H1 (cell line): ENCODE measurements at regions not wholly inside any gene's neighbourhood (a gene's known extent, or its start where the extent isn't known, plus 50 kb on each side); places are given as distances from the start of the nearest gene placed in this dataset.

Experiments
- CTCF ChIA-PET: fragments of 300-600 bp; sonication (Branson Sonifier 250); formaldehyde crosslinking; loops from one replicate; lab custom pipeline; 2021; ENCODE audit not compliant: partially characterized antibody; lab: Charles Lee
- POLR2A ChIA-PET: fragments of 300-600 bp; sonication (Branson Sonifier 250); formaldehyde crosslinking; loops from one replicate; lab custom pipeline; 2021; ENCODE audit warnings: inconsistent platforms; ENCODE audit not compliant: partially characterized antibody; lab: Charles Lee
- DNase-seq, 2 experiments: peaks; one replicate each; pipeline versions ENCODE4 v3.0.0 to v3.0.0-alpha.2; 2010 to 2022; ENCODE audit warnings: low spot score in 2 of 2, low read depth in 1 of 2, mixed read lengths in 1 of 2
- FAIRE-seq: peaks from 2 replicates; lab custom pipeline; 2011; peaks lifted over from hg19 to GRCh38; lab: Jason Lieb, UNC
- H2AFZ ChIP-seq: 2 replicates; pipeline ENCODE4 v1.8.1; 2012; ENCODE audit warnings: low read length, inconsistent platforms
- H2AK5ac ChIP-seq: 2 replicates; pipeline ENCODE4 v1.6.1; 2013; ENCODE audit warnings: low read depth, low read length
- H2BK120ac ChIP-seq: replicated peaks from 2 replicates; pipeline ENCODE3; 2013; ENCODE audit warnings: low read depth, low read length, inconsistent platforms
- H2BK12ac ChIP-seq: 2 replicates; pipeline ENCODE4 v1.6.1; 2013; ENCODE audit warnings: low read depth, low read length
- H2BK15ac ChIP-seq: 2 replicates; pipeline ENCODE4 v1.6.1; 2013; ENCODE audit warnings: low read length
- H2BK20ac ChIP-seq: 2 replicates; pipeline ENCODE4 v1.6.1; 2013; ENCODE audit warnings: low read length
- H2BK5ac ChIP-seq: 2 replicates; pipeline ENCODE4 v1.6.1; 2013; ENCODE audit warnings: low read depth, low read length
- H3K14ac ChIP-seq: 2 replicates; pipeline ENCODE4 v1.6.1; 2013; ENCODE audit warnings: inconsistent platforms; ENCODE audit not compliant: insufficient read length
- H3K18ac ChIP-seq: 2 replicates; pipeline ENCODE4 v1.6.1; 2013; ENCODE audit warnings: low read length; ENCODE audit errors: extremely low read depth
- H3K23ac ChIP-seq: 2 replicates; pipeline ENCODE4 v1.6.1; 2013; ENCODE audit warnings: inconsistent platforms; ENCODE audit not compliant: insufficient read length
- H3K23me2 ChIP-seq: 2 replicates; pipeline ENCODE4 v1.6.1; 2013; ENCODE audit warnings: low read depth, low read length
- H3K27ac ChIP-seq: 2 replicates; pipeline ENCODE4 v1.6.1; 2011; ENCODE audit warnings: low read depth, low read length, inconsistent platforms
- H3K27me3 ChIP-seq, 4 experiments: replicated peaks in 1 of 4; 1 replicate in 1 of 4; 2 replicates in 3 of 4; pipeline versions ENCODE4 v1.6.1 to v1.8.1; 2011 to 2013; ENCODE audit warnings: low read length in 3 of 4, mild to moderate bottlenecking in 3 of 4, inconsistent platforms in 2 of 4, mixed read lengths in 2 of 4, moderate library complexity in 1 of 4; ENCODE audit not compliant: control insufficient read depth in 3 of 4, insufficient read depth in 3 of 4; ENCODE audit errors: extremely low read depth in 1 of 4
- H3K36me3 ChIP-seq, 4 experiments: 2 replicates each; pipeline versions ENCODE4 v1.6.1 to v1.8.1; 2011 to 2013; ENCODE audit warnings: mild to moderate bottlenecking in 4 of 4, low read length in 3 of 4, moderate library complexity in 2 of 4, control low read depth in 1 of 4, inconsistent platforms in 1 of 4; ENCODE audit not compliant: insufficient read depth in 4 of 4, control insufficient read depth in 2 of 4
- H3K4ac ChIP-seq: replicated peaks from 2 replicates; pipeline ENCODE3; 2013; ENCODE audit warnings: low read length, low read depth, mixed read lengths, inconsistent platforms; ENCODE audit not compliant: insufficient read length
- H3K4me1 ChIP-seq, 4 experiments: replicated peaks in 1 of 4; 1 replicate in 1 of 4; 2 replicates in 3 of 4; pipeline versions ENCODE4 v1.6.1 to v1.8.1; 2011 to 2013; ENCODE audit warnings: low read length in 3 of 4, inconsistent platforms in 2 of 4, mixed read lengths in 1 of 4; ENCODE audit not compliant: insufficient read depth in 4 of 4, control insufficient read depth in 3 of 4
- H3K4me2 ChIP-seq, 2 experiments: 2 replicates each; pipeline versions ENCODE4 v1.6.1 to v1.8.1; 2011 to 2013; ENCODE audit warnings: low read depth in 2 of 2, low read length in 2 of 2, control low read depth in 1 of 2, inconsistent platforms in 1 of 2, mild to moderate bottlenecking in 1 of 2; ENCODE audit not compliant: insufficient read depth in 1 of 2
- H3K4me3 ChIP-seq, 4 experiments: fragments of 200-600, 300-600 bp in 1 of 4; sonication (generic), shearing (Covaris generic), sonication (Bioruptor Twin) in 1 of 4; 2 replicates each; pipeline versions ENCODE4 v1.5.1 to v1.8.1; 2011 to 2016; ENCODE audit warnings: low read length in 4 of 4, low read depth in 3 of 4, control low read depth in 2 of 4, inconsistent platforms in 2 of 4, mild to moderate bottlenecking in 2 of 4, mixed read lengths in 1 of 4, moderate library complexity in 1 of 4; ENCODE audit not compliant: insufficient read depth in 2 of 4; ENCODE audit errors: extremely low read depth in 1 of 4
- H3K56ac ChIP-seq: replicated peaks from 2 replicates; pipeline ENCODE3; 2013; ENCODE audit warnings: low read depth, mild to moderate bottlenecking, mixed read lengths, low read length, inconsistent platforms; ENCODE audit not compliant: insufficient read length
- H3K79me1 ChIP-seq: 2 replicates; pipeline ENCODE4 v1.6.1; 2013; ENCODE audit warnings: low read depth, low read length, control low read depth
- H3K79me2 ChIP-seq, 2 experiments: 2 replicates each; pipeline versions ENCODE4 v1.6.1 to v1.8.1; 2012 to 2013; ENCODE audit warnings: low read length in 2 of 2, mild to moderate bottlenecking in 2 of 2, inconsistent platforms in 1 of 2; ENCODE audit not compliant: insufficient read depth in 2 of 2, control insufficient read depth in 1 of 2
- H3K9ac ChIP-seq, 4 experiments: replicated peaks in 1 of 4; 1 replicate in 1 of 4; 2 replicates in 3 of 4; pipeline versions ENCODE4 v1.6.1 to v1.8.1; 2011 to 2013; ENCODE audit warnings: low read depth in 3 of 4, low read length in 3 of 4, control low read depth in 2 of 4, mild to moderate bottlenecking in 2 of 4, moderate library complexity in 2 of 4, inconsistent platforms in 1 of 4; ENCODE audit errors: extremely low read depth in 1 of 4
- H3K9me3 ChIP-seq, 2 experiments: 2 replicates each; pipeline versions ENCODE4 v1.6.1 to v1.8.1; 2012 to 2013; ENCODE audit warnings: mild to moderate bottlenecking in 2 of 2, moderate library complexity in 2 of 2, control low read depth in 1 of 2, inconsistent platforms in 1 of 2, low read depth in 1 of 2, low read length in 1 of 2, mixed read lengths in 1 of 2; ENCODE audit not compliant: insufficient read depth in 2 of 2
- H4K20me1 ChIP-seq, 2 experiments: replicated peaks in 1 of 2; 2 replicates each; pipeline versions ENCODE3 to v1.8.1; 2011 to 2013; ENCODE audit warnings: inconsistent platforms in 2 of 2, low read length in 2 of 2, mild to moderate bottlenecking in 1 of 2; ENCODE audit not compliant: insufficient read depth in 2 of 2, control insufficient read depth in 1 of 2
- H4K5ac ChIP-seq: 2 replicates; pipeline ENCODE4 v1.6.1; 2013; ENCODE audit warnings: low read length, low read depth, mixed read lengths, inconsistent platforms; ENCODE audit not compliant: insufficient read length
- H4K8ac ChIP-seq: 2 replicates; pipeline ENCODE4 v1.8.0; 2013; ENCODE audit warnings: mild to moderate bottlenecking, moderate library complexity, low read length, inconsistent platforms; ENCODE audit not compliant: insufficient read depth; ENCODE audit errors: extremely low read depth
- H4K91ac ChIP-seq: replicated peaks from 2 replicates; pipeline ENCODE3; 2013; ENCODE audit warnings: low read length, mixed read lengths, inconsistent platforms; ENCODE audit not compliant: insufficient read length
- ASH2L ChIP-seq: fragments of 200-600, 300-600 bp; sonication (generic); IDR thresholded peaks from one replicate; pipeline ENCODE4 v1.7.1; 2017; ENCODE audit warnings: low read length
- CEBPB ChIP-seq: IDR thresholded peaks from 2 replicates; pipeline ENCODE4 v1.6.1; 2012; ENCODE audit warnings: low read depth, low read length
- EGR1 ChIP-seq: IDR thresholded peaks from 2 replicates; pipeline ENCODE4 v1.6.1; 2011; ENCODE audit warnings: low read depth, low read length, borderline replicate concordance
- HDAC6 ChIP-seq: IDR thresholded peaks from one replicate; pipeline ENCODE4 v1.7.1; 2012; ENCODE audit warnings: low read depth, mild to moderate bottlenecking, inconsistent platforms, low read length, moderate library complexity
- JUND ChIP-seq: IDR thresholded peaks from 2 replicates; pipeline ENCODE4 v1.6.1; 2011; ENCODE audit warnings: mild to moderate bottlenecking, improper control_type of control experiment, low read length
- KDM5A ChIP-seq: fragments of 200-600 bp; IDR thresholded peaks from 2 replicates; pipeline ENCODE4 v1.7.1; 2012; ENCODE audit warnings: mild to moderate bottlenecking, low read length, inconsistent platforms, mixed read lengths
- PHF8 ChIP-seq: fragments of 200-600 bp; sonication (generic); conservative IDR thresholded peaks from 2 replicates; pipeline ENCODE4 v1.7.1; 2012; ENCODE audit warnings: low read depth, mild to moderate bottlenecking, inconsistent platforms, low read length, moderate library complexity
- SIN3A ChIP-seq, 2 experiments: IDR thresholded peaks in 1 of 2; conservative IDR thresholded peaks in 1 of 2; 2 replicates each; pipeline ENCODE4 v1.6.1; 2011 to 2012; ENCODE audit warnings: low read length in 2 of 2, improper control_type of control experiment in 1 of 2, low read depth in 1 of 2, mild to moderate bottlenecking in 1 of 2
- SIX5 ChIP-seq: IDR thresholded peaks from 2 replicates; pipeline ENCODE4 v1.6.1; 2011; ENCODE audit warnings: mild to moderate bottlenecking, low read depth, low read length
- SP2 ChIP-seq: IDR thresholded peaks from 2 replicates; pipeline ENCODE4 v1.6.1; 2012; ENCODE audit warnings: mild to moderate bottlenecking, low read length, inconsistent platforms
- TAF7 ChIP-seq: optimal IDR thresholded peaks from 2 replicates; pipeline ENCODE3; 2011; ENCODE audit warnings: low read depth, mild to moderate bottlenecking, inconsistent platforms, low read length, moderate library complexity, borderline replicate concordance
- TCF12 ChIP-seq: IDR thresholded peaks from 2 replicates; pipeline ENCODE4 v1.6.1; 2011; ENCODE audit warnings: low read depth, mild to moderate bottlenecking, low read length
- USF2 ChIP-seq: IDR thresholded peaks from 2 replicates; pipeline ENCODE4 v1.6.1; 2011; ENCODE audit warnings: low read length, improper control_type of control experiment
- WGBS, 2 experiments: shearing (Covaris generic) in 1 of 2; methylation state at CpG; one replicate each; pipeline versions ENCODE4 v1.1.6 to v1.1.7; 2013 to 2015; ENCODE audit warnings: low lambda C conversion rate in 2 of 2, mixed read lengths in 2 of 2, inconsistent platforms in 1 of 2, low coverage in 1 of 2, missing lambda C conversion rate in 1 of 2; ENCODE audit not compliant: insufficient replicate concordance in 2 of 2, insufficient coverage in 1 of 2, insufficient read length in 1 of 2; ENCODE audit errors: extremely low coverage in 1 of 2, missing lambda C conversion rate in 1 of 2; 5-methylcytosine and 5-hydroxymethylcytosine counted together

DNA sequence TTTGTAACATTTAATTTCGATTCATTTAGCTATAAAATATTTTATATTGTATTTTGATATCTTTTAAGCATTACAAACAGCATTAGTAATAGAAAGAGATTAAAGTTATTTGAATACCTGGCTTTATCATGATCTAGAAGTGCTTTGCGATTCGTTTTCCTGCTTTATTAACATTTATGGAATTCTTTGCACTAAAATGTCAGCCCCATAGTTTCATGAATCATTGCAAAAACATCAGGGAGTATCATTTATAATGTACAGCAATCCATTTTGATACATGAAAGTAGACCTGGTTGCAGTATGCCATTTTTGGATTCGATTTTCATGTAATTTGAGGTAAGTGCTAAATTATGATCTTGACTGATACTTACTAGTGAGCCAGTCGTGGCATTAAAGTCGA, 108.0 kb upstream of the DPYD start:
- Histone ChIP-seq H2AK5ac (no peak overlapping the region), H3K27ac (no peak overlapping the region), H2BK20ac (no peak overlapping the region), H3K4me2 (no peak overlapping the region), H3K18ac (no peak overlapping the region), H2BK120ac (no peak overlapping the region), H3K79me2 (no peaks in the 10 kb centered on the region), H4K5ac (no peak overlapping the region), H4K8ac (no peak overlapping the region), H3K4me1 (no peaks in the 10 kb centered on the region), H3K56ac (no peak overlapping the region), H2BK5ac (no peak overlapping the region), H3K23ac (no peak overlapping the region), H3K9ac (no peak overlapping the region), H3K27me3 (peaks cover 0 to 1% (median 0%) of the 10 kb centered on the region in 4 experiments; a peak in 1 of 7 replicates), H3K9me3 (no peaks in the 10 kb centered on the region), H3K14ac (no peak overlapping the region), H3K4ac (no peak overlapping the region), H2BK12ac (no peak overlapping the region), H3K4me3 (no peak overlapping the region), H2AFZ (no peak overlapping the region), H3K79me1 (no peaks in the 10 kb centered on the region), H4K20me1 (no peaks in the 10 kb centered on the region), H3K36me3 (no peaks in the 10 kb centered on the region), H4K91ac (no peak overlapping the region), H2BK15ac (no peak overlapping the region), H3K23me2 (no peaks in the 10 kb centered on the region)
- no peak for TF ChIP-seq JUND
- TF ChIP-seq CEBPB, result no peak
- TF ChIP-seq TCF12, result no peak
- no peak for TF ChIP-seq SIX5
- no peak for TF ChIP-seq KDM5A
- TF ChIP-seq EGR1, result no peak
- no peak for TF ChIP-seq HDAC6
- no peak for TF ChIP-seq USF2
- TF ChIP-seq SIN3A (conservative IDR thresholded peaks at IDR 0.05 in 1 of 2, IDR thresholded peaks at IDR 0.05 in 1 of 2; ENCODE audit: low read depth in 1 of 2, low read length in 2 of 2), result no peak
- no peak for TF ChIP-seq PHF8
- TF ChIP-seq ASH2L, result no peak
- TF ChIP-seq TAF7, result no peak
- TF ChIP-seq SP2, result no peak
- CTCF ChIA-PET, result no interaction called here
- FAIRE-seq, result no peak
- 94% methylated on average over 6 of the region's 6 CpGs; no CpG with 5 or more reads in 1 of the 2 experiments for WGBS, 2 experiments
- POLR2A ChIA-PET, result no interaction called here
- no peak for DNase-seq
